A549 (cell line): ENCODE measurements at regions not wholly inside any gene's neighbourhood (a gene's known extent, or its start where the extent isn't known, plus 50 kb on each side); places are given as distances from the start of the nearest gene placed in this dataset.

ENCODE experiments used
- ATAC-seq, 2 experiments: fragments of 200-7000 bp in 1 of 2; fragments of >200 bp in 1 of 2; cut with Nextera tagmentation in 1 of 2; cut with Tn5 transposase in 1 of 2; 3 replicates each; pipeline versions ENCODE4 v1.8.0 to v1.9.1; 2018 to 2020; ENCODE audit warnings: mild to moderate bottlenecking in 1 of 2, moderate library complexity in 1 of 2
- CTCF ChIA-PET: fragments of 300-600 bp; sonication (Branson Sonifier 250); formaldehyde crosslinking; extraction: SDS; loops from one replicate; lab custom pipeline; 2021; ENCODE audit warnings: antibody characterized with exemption, inconsistent platforms; lab: Yijun Ruan, JAX
- POLR2A ChIA-PET: fragments of 350-600 bp; formaldehyde crosslinking; extraction: SDS; loops from one replicate; lab custom pipeline; 2021; ENCODE audit warnings: antibody characterized with exemption, inconsistent platforms; lab: Yijun Ruan, JAX
- DNase-seq, 2 experiments: peaks; one replicate each; pipeline versions ENCODE4 v3.0.0 to v3.0.0-alpha.2; 2011 to 2016; ENCODE audit warnings: low read depth in 1 of 2, low spot score in 1 of 2
- FAIRE-seq: peaks from 2 replicates; lab custom pipeline; 2011; peaks lifted over from hg19 to GRCh38; lab: Jason Lieb, UNC
- H3K27ac ChIP-seq, 2 experiments: fragments of >200 bp; sonication (Bioruptor Twin); formaldehyde crosslinking; 3 replicates each; pipeline ENCODE4 v1.5.1; 2016 to 2017
- H3K4me1 ChIP-seq: fragments of >200 bp; sonication (Bioruptor Twin); formaldehyde crosslinking; 3 replicates; pipeline ENCODE4 v1.6.1; 2016
- H3K4me2 ChIP-seq: fragments of >200 bp; sonication (Bioruptor Twin); formaldehyde crosslinking; 3 replicates; pipeline ENCODE4 v1.6.1; 2016
- H3K4me3 ChIP-seq: fragments of >200 bp; sonication (Bioruptor Twin); formaldehyde crosslinking; 3 replicates; pipeline ENCODE4 v1.5.1; 2016
- H3K9me3 ChIP-seq: fragments of >200 bp; sonication (Bioruptor Twin); formaldehyde crosslinking; 3 replicates; pipeline ENCODE4 v1.6.1; 2016
- BHLHE40 ChIP-seq: IDR thresholded peaks from 2 replicates; pipeline ENCODE4 v1.6.1; 2012; ENCODE audit warnings: low read depth, low read length, inconsistent platforms
- CBX8 ChIP-seq: fragments of 200-600 bp; sonication (generic); IDR thresholded peaks from 2 replicates; pipeline ENCODE4 v1.6.1; 2016
- CEBPB ChIP-seq, 2 experiments: fragments of >200 bp in 1 of 2; sonication (Bioruptor Twin) in 1 of 2; formaldehyde crosslinking in 1 of 2; IDR thresholded peaks; 2 replicates each; pipeline ENCODE4 v1.6.1; 2012 to 2016
- CHD2 ChIP-seq: fragments of 150-350 bp; IDR thresholded peaks from 2 replicates; pipeline ENCODE4 v1.6.1; 2014; ENCODE audit warnings: low read length; ENCODE audit not compliant: partially characterized antibody
- CHD4 ChIP-seq: fragments of 200-600 bp; sonication (generic); IDR thresholded peaks from 2 replicates; pipeline ENCODE4 v1.6.1; 2016; ENCODE audit warnings: antibody characterized with exemption, mild to moderate bottlenecking, borderline replicate concordance
- CTCF ChIP-seq: fragments of >200 bp; sonication (Bioruptor Twin); formaldehyde crosslinking; IDR thresholded peaks from 3 replicates; pipeline ENCODE4 v1.5.1; 2016
- EHMT2 ChIP-seq: fragments of 200-600 bp; sonication (generic); IDR thresholded peaks from 2 replicates; pipeline ENCODE4 v1.6.1; 2016; ENCODE audit warnings: antibody characterized with exemption, low read depth, mild to moderate bottlenecking, moderate library complexity
- EP300 ChIP-seq, 2 experiments: fragments of >200 bp; sonication (Bioruptor Twin); formaldehyde crosslinking; IDR thresholded peaks; 2 replicates in 1 of 2; 3 replicates in 1 of 2; pipeline ENCODE4 v1.6.1; 2016 to 2017
- ESRRA ChIP-seq: fragments of 150-350 bp; IDR thresholded peaks from 2 replicates; pipeline ENCODE4 v1.6.1; 2014; ENCODE audit warnings: mild to moderate bottlenecking, low read length, borderline replicate concordance
- FOSL2 ChIP-seq, 2 experiments: fragments of 450-650 bp in 1 of 2; fragments of >200 bp in 1 of 2; sonication (Bioruptor Twin) in 1 of 2; formaldehyde crosslinking; IDR thresholded peaks; 2 replicates each; pipeline versions ENCODE4 v1.5.0 to v1.6.1; 2016 to 2020; ENCODE audit warnings: mild to moderate bottlenecking in 1 of 2, moderate library complexity in 1 of 2
- HDAC2 ChIP-seq: fragments of 200-600 bp; sonication (generic); IDR thresholded peaks from 2 replicates; pipeline ENCODE4 v1.6.1; 2016
- HEYL ChIP-seq: fragments of 250-450 bp; sonication (Bioruptor Pico); IDR thresholded peaks from 2 replicates; pipeline ENCODE4 v1.8.0; 2021; ENCODE audit warnings: mild to moderate bottlenecking, moderate library complexity
- HOXA7 ChIP-seq: fragments of 250-450 bp; sonication (Bioruptor Pico); IDR thresholded peaks from 2 replicates; pipeline ENCODE4 v1.5.0; 2020; ENCODE audit warnings: mild to moderate bottlenecking, moderate library complexity
- KDM5A ChIP-seq: fragments of 200-600 bp; sonication (generic); IDR thresholded peaks from 2 replicates; pipeline ENCODE4 v1.6.1; 2016; ENCODE audit warnings: antibody characterized with exemption, mild to moderate bottlenecking
- NPAS2 ChIP-seq: fragments of 250-450 bp; sonication (Bioruptor Pico); IDR thresholded peaks from 2 replicates; pipeline ENCODE4 v1.8.0; 2022; ENCODE audit warnings: mild to moderate bottlenecking, moderate library complexity, borderline replicate concordance
- POLR2A ChIP-seq: IDR thresholded peaks from 2 replicates; pipeline ENCODE4 v1.6.1; 2012; ENCODE audit warnings: mild to moderate bottlenecking, low read length
- RARB ChIP-seq: fragments of 250-450 bp; sonication (Bioruptor Pico); IDR thresholded peaks from 2 replicates; pipeline ENCODE4 v1.8.0; 2021; ENCODE audit warnings: mild to moderate bottlenecking, moderate library complexity
- RCOR1 ChIP-seq: fragments of 150-350 bp; IDR thresholded peaks from 2 replicates; pipeline ENCODE4 v1.6.1; 2014; ENCODE audit warnings: antibody characterized with exemption, low read length, low read depth
- RFX5 ChIP-seq: fragments of 450-650 bp; IDR thresholded peaks from 2 replicates; pipeline ENCODE4 v1.7.1; 2014; ENCODE audit warnings: antibody characterized with exemption, mild to moderate bottlenecking, moderate library complexity
- SMC3 ChIP-seq: fragments of >200 bp; sonication (Bioruptor Twin); formaldehyde crosslinking; IDR thresholded peaks from 3 replicates; pipeline ENCODE4 v1.6.1; 2018; ENCODE audit warnings: inconsistent platforms
- SREBF2 ChIP-seq: fragments of 450-650 bp; IDR thresholded peaks from 2 replicates; pipeline ENCODE4 v1.6.1; 2014; ENCODE audit warnings: mild to moderate bottlenecking, moderate library complexity
- TFCP2L1 ChIP-seq: fragments of 250-450 bp; sonication (Bioruptor Pico); IDR thresholded peaks from 2 replicates; pipeline ENCODE4 v1.5.0; 2021; ENCODE audit warnings: mild to moderate bottlenecking
- USF2 ChIP-seq: fragments of 450-650 bp; IDR thresholded peaks from 2 replicates; pipeline ENCODE4 v1.6.1; 2014; ENCODE audit warnings: antibody characterized with exemption
- ZC3H11A ChIP-seq: fragments of 450-650 bp; IDR thresholded peaks from 2 replicates; pipeline ENCODE4 v1.6.1; 2014; ENCODE audit warnings: antibody characterized with exemption, mild to moderate bottlenecking
- ZNF302 ChIP-seq: fragments of 250-450 bp; sonication (Bioruptor Pico); IDR thresholded peaks from 2 replicates; pipeline ENCODE4 v1.9.0; 2021; ENCODE audit warnings: inconsistent platforms, mild to moderate bottlenecking, moderate library complexity
- ZSCAN20 ChIP-seq: fragments of 250-450 bp; sonication (Bioruptor Pico); IDR thresholded peaks from 2 replicates; pipeline ENCODE4 v1.8.0; 2022; ENCODE audit warnings: mild to moderate bottlenecking, moderate library complexity
- WGBS: methylation state at CpG from one replicate; pipeline ENCODE4 v1.1.6; 2017; ENCODE audit errors: missing lambda C conversion rate; 5-methylcytosine and 5-hydroxymethylcytosine counted together
- TF ChIP-seq, protein P1 (sequence below): IDR thresholded peaks from 2 replicates; pipeline ENCODE4 v1.6.1; 2012
- TF ChIP-seq, protein P2 (sequence below): fragments of 200-600 bp; sonication (generic); IDR thresholded peaks from 2 replicates; pipeline ENCODE4 v1.6.1; 2016; ENCODE audit warnings: antibody characterized with exemption, mild to moderate bottlenecking, moderate library complexity
- TF ChIP-seq, protein P3 (sequence below): fragments of >200 bp; sonication (Bioruptor Twin); formaldehyde crosslinking; IDR thresholded peaks from 3 replicates; pipeline ENCODE4 v1.6.1; 2016

GRCh38 chr16:73131156-73131862, 83.4 kb upstream of the ZFHX3 start:
- ATAC-seq (no peak), DNase-seq (no peak), FAIRE-seq (no peak)
- no peaks in the 10 kb centered on the region for H3K9me3 ChIP-seq
- no peak overlapping the region for H3K4me2 ChIP-seq
- ChIA-PET POLR2A (no interaction called here), CTCF (no interaction called here)
- no peak overlapping the region for H3K27ac ChIP-seq
- TF ChIP-seq POLR2A: no peak
- TF ChIP-seq HOXA7 (CRISPR knock-in tag): no peak
- TF ChIP-seq, protein P1, sequence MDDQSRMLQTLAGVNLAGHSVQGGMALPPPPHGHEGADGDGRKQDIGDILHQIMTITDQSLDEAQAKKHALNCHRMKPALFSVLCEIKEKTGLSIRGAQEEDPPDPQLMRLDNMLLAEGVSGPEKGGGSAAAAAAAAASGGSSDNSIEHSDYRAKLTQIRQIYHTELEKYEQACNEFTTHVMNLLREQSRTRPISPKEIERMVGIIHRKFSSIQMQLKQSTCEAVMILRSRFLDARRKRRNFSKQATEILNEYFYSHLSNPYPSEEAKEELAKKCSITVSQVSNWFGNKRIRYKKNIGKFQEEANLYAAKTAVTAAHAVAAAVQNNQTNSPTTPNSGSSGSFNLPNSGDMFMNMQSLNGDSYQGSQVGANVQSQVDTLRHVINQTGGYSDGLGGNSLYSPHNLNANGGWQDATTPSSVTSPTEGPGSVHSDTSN: no peak
- no peak for TF ChIP-seq CEBPB (IDR thresholded peaks at IDR 0.05)
- no peak for TF ChIP-seq HEYL
- no peak for TF ChIP-seq CTCF
- no peak for TF ChIP-seq CHD4
- TF ChIP-seq BHLHE40: no peak
- TF ChIP-seq SREBF2: no peak
- TF ChIP-seq RCOR1: no peak
- TF ChIP-seq TFCP2L1: no peak
- no peak for TF ChIP-seq EP300 (IDR thresholded peaks at IDR 0.05)
- TF ChIP-seq EHMT2: no peak
- TF ChIP-seq ESRRA: no peak
- TF ChIP-seq FOSL2 (IDR thresholded peaks at IDR 0.05): no peak
- TF ChIP-seq FOSL2 (CRISPR knock-in tag; IDR thresholded peaks at IDR 0.05): no peak
- no peak for TF ChIP-seq CBX8
- no peak for TF ChIP-seq RFX5
- H3K4me3 ChIP-seq: no peak overlapping the region
- peaks cover 6% of the 10 kb centered on the region; the same call in 2 of the 3 replicates for H3K4me1 ChIP-seq
- WGBS: 68% methylated on average over 7 of the region's 7 CpGs

DNA sequence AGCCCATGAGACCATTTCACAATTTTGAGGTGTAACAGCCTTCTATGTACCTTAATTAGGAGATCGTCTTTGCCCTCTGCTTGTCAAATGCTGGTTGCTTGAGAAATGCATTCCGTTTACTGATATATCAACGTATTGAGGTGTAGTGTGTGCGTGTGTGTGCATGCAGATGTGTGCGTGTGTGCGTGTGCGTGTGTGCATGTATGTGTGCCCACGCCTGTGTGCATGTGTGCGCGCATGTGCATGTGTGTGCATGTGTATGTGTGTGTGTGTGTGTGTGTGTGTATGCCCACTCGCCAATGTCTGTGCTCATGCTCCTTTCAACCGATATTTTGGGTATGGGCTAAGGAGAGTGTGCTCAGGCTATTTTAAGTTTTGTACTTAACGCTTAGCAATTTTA, 81.5 kb upstream of the ZFHX3 start:
- ATAC-seq (no peak), FAIRE-seq (no peak)

More for the DNA sequence above, 81.5 kb upstream of the ZFHX3 start:
- TF ChIP-seq HOXA7 (CRISPR knock-in tag) (no peak), EHMT2 (no peak), RARB (CRISPR knock-in tag) (no peak), ZNF302 (no peak), HDAC2 (no peak), KDM5A (no peak), ZSCAN20 (CRISPR knock-in tag) (no peak), USF2 (no peak), SMC3 (no peak), CHD2 (no peak), CEBPB (IDR thresholded peaks at IDR 0.05) (no peak), POLR2A (no peak), ZC3H11A (no peak), NPAS2 (CRISPR knock-in tag) (no peak), ESRRA (no peak), CHD4 (no peak)
- TF ChIP-seq, protein P2, sequence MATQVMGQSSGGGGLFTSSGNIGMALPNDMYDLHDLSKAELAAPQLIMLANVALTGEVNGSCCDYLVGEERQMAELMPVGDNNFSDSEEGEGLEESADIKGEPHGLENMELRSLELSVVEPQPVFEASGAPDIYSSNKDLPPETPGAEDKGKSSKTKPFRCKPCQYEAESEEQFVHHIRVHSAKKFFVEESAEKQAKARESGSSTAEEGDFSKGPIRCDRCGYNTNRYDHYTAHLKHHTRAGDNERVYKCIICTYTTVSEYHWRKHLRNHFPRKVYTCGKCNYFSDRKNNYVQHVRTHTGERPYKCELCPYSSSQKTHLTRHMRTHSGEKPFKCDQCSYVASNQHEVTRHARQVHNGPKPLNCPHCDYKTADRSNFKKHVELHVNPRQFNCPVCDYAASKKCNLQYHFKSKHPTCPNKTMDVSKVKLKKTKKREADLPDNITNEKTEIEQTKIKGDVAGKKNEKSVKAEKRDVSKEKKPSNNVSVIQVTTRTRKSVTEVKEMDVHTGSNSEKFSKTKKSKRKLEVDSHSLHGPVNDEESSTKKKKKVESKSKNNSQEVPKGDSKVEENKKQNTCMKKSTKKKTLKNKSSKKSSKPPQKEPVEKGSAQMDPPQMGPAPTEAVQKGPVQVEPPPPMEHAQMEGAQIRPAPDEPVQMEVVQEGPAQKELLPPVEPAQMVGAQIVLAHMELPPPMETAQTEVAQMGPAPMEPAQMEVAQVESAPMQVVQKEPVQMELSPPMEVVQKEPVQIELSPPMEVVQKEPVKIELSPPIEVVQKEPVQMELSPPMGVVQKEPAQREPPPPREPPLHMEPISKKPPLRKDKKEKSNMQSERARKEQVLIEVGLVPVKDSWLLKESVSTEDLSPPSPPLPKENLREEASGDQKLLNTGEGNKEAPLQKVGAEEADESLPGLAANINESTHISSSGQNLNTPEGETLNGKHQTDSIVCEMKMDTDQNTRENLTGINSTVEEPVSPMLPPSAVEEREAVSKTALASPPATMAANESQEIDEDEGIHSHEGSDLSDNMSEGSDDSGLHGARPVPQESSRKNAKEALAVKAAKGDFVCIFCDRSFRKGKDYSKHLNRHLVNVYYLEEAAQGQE: no peak
- TF ChIP-seq, protein P3, sequence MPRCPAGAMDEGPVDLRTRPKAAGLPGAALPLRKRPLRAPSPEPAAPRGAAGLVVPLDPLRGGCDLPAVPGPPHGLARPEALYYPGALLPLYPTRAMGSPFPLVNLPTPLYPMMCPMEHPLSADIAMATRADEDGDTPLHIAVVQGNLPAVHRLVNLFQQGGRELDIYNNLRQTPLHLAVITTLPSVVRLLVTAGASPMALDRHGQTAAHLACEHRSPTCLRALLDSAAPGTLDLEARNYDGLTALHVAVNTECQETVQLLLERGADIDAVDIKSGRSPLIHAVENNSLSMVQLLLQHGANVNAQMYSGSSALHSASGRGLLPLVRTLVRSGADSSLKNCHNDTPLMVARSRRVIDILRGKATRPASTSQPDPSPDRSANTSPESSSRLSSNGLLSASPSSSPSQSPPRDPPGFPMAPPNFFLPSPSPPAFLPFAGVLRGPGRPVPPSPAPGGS: no peak
- DNase-seq: no peak
- Histone ChIP-seq H3K27ac (no peak overlapping the region), H3K4me2 (no peak overlapping the region), H3K4me1 (peaks cover 14% of the 10 kb centered on the region; the same call in 2 of the 3 replicates), H3K9me3 (no peaks in the 10 kb centered on the region), H3K4me3 (no peak overlapping the region)
- ChIA-PET POLR2A (no interaction called here), CTCF (interaction anchor here (0.7 kb wide), 1 partner anchor 18 kb away, joined by 3 read pairs; no protein-coding TSS in a partner anchor)
- 85% methylated on average over 13 of the region's 13 CpGs for WGBS
